GM19395 (cell line): ENCODE measurements at regions not wholly inside any gene's neighbourhood (a gene's known extent, or its start where the extent isn't known, plus 50 kb on each side); places are given as distances from the start of the nearest gene placed in this dataset.

ENCODE experiments used
- ATAC-seq: cut with Tn5 transposase; IDR thresholded peaks from one replicate; pipeline ENCODE4 v1.9.1; 2021; ENCODE audit warnings: mild to moderate bottlenecking, moderate library complexity; ENCODE audit not compliant: unreplicated experiment

DNA sequence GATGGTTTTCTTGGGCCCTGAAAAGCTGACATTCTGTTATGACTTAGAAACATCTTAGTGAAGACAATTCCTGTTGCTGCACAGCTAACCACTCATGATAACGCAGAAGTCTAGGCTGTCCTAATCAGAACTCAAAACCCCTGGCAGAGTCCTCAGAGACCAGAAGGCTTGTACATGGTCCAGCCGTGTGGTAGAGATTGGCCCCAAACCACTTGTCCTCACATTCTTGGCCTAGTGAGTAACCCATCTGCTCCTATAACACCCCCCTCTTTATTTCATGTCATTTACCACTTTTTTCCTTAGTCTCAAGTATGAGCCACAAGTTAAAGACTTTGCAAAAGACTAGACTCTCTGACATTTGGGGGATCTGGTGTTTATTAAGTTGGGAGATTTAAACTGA lies 116.5 kb upstream of the ADAMTS18 start:
- no peak for ATAC-seq

DNA sequence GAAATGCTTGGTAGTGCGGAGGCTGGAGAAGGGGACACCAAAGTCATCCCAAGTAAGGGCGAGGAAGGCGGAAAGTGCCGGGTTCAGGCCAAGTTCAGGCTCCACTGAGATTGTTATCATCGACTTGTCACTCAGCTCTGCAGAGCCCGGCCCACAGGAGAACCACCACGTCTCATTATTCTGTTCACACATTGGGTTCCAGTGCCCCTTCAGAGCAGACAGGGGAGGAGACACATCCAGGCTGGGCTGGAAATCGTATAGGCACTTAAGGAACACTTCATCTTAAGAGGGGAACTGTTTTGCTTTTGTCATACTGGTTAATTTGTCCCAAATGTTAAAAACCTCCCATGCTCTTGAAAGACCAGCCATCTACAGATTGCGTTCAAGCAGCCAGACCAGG lies 118.3 kb upstream of the ADAMTS18 start:
- ATAC-seq = no peak

DNA sequence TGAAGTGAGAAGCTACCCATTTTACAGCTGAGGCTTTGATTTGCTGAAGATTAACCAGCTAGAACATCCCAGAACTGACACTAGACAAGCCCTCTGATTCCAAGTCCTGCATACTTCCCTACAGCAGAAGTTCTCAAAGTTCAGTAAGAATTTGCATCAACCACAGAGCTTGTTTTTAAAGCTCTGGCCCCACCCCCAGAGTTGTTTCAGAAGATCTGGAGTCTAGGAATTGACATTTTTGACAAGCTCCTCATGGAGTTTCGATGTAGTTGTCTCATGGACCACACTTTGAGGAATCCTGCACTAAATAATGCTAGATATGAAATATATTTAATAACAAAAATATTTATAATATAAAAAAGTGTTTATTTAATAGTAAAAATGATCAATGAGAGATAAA lies 120.3 kb upstream of the ADAMTS18 start:
- no peak for ATAC-seq

DNA sequence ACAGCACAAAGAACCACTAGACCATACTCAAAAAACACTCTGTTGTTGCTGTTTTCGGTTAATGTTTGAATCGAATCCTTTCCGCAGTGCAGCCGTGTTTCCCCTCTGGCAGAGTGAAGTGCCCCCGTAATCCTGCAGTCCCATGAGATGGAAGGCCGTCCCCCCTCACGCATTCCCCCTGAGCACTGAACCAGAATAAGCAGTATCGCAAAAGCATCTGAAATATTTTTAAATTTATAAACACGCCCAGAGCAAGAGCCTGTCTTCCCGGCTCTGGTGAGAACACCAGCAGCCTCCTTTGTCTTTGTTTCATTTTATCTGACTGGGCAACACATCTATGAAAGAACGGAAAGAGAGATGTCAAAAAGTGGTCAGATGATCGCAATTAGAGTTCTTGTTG lies 121.0 kb upstream of the ADAMTS18 start:
- ATAC-seq = no peak

DNA sequence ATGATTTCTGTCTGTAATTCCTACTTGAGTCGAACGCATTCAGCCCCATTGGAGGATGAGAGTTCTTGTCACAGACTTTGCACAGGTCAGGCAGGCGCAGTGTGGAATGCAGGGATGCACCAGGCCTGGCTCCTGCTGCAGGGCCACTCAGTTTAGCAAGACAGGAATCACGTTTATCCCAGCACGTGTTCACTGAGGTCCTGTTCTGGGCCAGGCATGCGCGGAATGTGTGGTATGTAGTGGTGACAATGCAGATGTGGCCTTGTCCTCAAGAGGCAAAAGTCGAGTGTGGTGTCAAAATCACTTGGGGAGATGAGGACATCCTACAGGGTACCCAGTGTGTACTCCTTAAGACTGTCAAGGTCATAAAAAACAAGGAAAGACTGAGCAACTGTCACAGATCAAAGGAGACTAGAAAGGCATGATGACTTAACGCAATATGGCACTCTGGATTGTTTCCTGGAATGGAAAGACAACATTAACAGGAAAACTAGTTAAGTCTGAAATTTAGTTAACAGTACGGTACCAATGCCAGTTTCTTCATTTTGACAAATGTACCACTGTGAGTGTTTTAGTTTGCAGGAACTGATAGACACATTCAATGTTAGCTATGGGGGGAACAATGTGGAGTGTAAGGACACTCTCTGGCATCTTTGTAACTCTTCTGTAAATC lies 121.5 kb upstream of the ADAMTS18 start:
- no peak for ATAC-seq

DNA sequence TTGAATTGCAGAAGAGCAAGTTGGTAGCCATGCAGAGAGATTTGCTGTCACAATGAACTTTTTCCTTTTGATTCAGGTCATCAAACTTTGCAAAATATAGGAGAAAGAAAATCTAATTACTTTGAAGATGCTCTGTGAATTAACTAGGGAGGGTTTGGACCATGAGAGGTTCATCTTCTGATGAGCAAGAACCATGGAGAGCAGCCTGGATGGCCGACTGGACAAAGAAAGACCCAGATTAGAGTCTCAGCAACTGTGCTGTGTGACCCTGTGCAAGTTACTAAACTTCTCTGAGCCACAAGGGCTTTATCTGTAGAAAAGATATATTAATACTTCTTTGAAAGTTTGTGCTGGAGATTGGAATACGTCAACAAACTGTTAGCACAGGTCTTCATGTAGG lies 122.6 kb upstream of the ADAMTS18 start:
- no peak for ATAC-seq

DNA sequence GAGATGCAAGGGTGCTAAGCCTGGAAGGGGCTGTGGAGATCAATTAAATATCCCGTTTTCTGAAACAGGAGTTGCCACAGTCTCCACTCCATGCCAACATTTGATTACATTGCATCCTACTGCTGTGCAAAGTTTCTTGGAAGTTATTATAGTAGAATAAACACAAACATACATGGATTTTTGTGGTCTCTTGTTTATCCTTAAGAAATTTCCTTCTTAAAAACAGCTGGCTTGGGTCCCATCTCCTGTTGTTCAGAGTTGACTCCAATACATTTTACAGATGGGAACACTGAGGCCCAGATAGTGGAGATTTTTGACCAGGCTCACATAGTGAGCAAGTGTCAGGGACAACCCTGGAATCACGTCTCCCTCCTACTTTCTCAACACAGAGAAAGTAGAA lies 124.0 kb upstream of the ADAMTS18 start:
- ATAC-seq = no peak

DNA sequence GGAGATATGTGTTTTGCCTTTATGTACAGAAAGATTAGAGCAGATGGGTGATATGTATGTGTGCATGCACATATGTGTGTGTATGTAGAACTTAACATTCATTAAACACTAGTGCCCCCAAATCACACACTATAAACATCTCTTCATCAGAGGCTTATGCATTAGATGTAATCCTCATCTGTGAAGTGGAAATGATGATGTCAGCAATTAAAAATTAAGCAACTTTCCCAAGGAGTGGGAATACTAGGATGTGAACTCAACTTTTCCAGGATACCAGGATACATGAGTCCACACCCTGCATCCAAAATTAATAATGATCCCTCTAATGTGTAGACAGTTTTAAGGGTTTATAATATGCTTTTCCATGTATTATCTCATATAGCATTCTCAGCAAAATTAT lies 127.7 kb upstream of the ADAMTS18 start:
- no peak for ATAC-seq

DNA sequence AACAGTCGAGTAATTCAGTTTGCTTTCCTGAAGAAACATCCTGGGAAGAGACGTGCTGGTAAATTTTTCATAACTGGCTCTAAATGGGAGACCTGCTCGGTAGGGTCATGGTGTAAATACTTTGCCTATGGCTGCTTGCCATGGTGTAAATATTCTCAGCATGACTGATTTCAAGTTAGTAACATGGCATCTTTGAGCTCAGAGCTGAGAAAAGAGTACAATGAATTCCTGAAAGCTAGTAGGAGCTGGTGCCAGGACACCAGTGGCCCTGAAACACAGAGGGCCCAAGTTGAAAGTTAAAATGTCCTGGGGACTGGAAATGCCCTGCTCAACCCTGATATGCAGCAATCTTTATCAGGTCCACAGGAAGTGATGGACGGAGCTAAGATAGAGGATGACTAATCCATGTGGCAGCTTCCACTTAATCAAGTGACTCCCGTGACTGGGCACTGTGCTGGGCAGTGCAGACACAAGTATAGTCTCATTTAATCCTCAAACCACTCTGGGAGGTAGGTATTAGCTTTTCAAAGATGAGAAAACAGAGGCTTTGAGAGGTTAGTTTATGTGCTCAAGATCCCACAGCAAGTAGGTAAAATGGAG lies 130.1 kb upstream of the ADAMTS18 start:
- no peak for ATAC-seq

DNA sequence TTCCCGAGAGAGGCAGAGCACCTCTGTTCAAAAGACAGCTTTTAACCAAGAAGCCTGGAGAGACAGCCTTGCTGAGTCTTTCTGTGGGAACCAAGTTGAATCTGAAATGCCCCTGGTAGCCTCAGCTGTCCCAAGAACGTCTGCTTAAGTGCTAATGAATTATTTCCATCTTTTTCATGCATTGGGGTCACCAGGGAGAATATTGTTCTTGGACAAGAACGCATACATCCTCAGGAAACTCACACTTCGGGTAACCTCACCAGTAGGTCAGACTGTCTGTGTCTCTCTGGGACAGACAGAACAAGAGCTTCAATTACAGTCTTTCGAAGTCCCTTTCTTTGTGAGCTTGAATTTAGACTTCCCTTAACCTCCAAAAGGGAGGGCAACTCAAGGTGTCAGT lies 134.6 kb upstream of the ADAMTS18 start:
- no peak for ATAC-seq

DNA sequence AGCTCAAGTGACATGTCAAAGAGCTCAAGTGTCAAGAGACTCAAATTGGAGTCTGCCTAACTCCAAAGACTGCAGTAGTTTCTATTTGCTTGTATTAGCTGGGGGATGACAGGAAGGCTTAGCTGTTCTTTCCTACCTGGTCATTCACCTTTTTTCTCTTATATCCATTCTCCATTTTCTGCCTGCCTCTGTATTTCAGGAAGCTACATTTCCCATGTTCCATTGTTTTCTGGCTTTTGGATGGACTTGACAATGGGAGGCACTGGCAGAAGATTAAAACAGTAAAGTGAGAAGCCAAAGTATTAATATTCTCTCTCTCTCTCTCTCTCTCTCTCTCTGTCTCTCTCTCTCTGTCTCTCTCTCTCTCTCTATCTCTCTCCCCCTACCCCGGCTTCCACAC lies 135.7 kb upstream of the ADAMTS18 start:
- ATAC-seq = no peak

DNA sequence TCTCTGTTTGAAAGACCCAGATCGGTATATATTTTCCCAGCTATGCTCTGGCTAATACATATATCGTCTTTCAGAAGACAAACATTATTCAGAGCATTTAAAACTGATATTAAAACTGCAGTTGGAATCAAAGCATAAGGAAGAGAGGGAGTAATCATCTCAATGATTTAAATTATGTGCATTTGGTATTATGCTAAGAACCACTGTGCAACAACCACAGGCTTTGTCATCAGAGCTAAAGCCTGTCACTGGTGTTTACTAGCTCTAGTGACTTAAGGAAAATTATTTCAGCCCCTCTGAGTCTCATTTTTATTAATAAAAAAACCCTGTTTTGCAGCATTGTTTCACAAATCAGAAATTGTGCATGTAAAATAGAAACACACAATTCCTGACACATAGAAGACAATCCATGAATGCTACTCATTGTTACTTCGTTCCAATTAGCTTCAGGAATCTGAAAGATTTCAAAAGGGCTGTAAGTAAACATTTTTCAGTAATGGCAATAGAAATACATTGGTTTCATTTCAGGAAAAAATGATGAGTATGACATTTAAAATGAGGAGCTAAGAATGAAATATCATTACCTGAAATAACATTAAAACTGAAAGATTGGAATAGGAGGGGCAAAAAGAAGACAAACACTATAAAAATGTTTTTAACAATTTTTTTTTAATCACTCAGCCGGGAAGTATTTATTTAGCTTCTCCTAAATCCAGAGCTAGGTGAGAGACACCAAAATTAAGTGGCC lies 136.5 kb upstream of the ADAMTS18 start:
- ATAC-seq = no peak

DNA sequence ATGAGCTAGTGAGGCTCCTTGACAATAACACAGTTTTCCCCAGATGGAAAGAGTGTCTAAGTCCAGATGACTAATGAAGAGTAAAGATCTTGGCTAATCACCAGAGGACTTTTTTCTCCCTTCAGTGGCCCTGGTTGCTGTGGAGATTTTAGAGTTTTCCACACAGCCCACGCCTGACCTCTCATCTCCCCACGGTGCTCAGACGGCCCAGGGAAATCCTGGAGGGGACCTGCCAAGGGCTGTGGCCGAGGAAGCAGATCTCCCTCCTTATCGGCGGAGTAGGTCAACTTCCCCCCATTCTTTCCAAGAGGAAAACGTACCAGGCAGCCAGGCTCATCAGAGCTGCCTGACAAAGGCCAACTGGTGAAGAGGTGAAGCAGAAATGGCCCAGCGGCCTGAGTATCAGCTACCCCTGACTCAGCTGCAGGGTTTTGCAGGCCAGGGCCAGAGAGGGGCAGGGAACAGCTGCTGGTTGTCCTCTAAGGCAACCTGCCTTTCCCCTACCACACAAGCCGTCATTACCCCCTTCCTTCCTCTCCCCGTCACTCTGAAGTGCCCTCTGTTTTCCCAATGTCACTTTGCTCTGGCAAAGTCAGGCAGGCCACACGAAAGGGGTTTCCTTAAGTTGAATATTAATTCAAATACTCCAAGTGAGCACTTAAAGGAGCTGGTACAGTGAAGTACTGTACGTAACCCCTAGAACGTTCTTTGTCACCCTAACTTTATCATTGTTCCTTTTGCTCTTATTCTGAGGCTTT lies 140.2 kb upstream of the ADAMTS18 start:
- no peak for ATAC-seq

DNA sequence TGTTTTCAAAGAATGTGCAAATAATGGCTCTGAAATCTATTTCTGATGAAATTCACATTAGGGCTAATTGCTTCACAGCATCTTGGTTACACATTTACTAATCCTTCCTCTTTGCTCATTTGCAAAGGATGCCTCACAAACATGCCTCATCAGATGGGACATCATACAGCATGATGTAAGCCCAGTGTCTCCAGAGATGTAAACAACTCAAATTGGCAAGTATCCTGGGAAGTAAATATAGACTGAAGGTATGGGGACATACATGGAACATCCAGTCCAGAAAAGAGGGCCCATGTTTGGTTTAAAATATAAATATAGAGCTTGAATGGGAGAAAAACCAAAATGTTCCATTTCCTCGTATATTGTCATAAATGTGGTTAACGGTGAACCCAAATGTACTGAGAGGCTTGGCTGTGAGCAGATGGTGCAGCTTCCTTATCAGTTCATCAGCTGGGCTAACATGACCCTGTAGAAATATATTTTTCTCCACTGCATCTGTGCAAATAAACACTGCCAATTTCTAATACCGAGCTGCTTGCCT lies 142.9 kb upstream of the NUDT7 start:
- ATAC-seq = no peak

DNA sequence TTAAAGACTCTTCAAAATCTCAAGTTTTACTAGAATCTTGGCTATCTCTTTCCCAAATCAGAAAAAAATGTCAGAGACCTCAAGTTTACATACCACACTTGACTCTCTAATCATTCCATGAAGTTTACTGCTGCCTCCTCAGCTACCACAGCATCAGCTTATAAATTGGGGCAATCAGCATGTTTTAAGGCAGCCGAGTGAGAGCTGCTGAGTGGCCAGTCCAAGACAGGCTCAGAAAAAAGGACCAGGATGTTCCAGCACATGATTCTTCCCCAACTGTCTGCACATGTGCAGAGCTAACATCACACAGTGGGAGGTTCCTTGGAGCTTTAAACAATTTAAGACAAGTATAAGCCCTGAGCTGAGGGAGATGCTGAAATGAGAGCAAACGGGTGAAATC lies 140.6 kb upstream of the NUDT7 start:
- ATAC-seq = no peak

DNA sequence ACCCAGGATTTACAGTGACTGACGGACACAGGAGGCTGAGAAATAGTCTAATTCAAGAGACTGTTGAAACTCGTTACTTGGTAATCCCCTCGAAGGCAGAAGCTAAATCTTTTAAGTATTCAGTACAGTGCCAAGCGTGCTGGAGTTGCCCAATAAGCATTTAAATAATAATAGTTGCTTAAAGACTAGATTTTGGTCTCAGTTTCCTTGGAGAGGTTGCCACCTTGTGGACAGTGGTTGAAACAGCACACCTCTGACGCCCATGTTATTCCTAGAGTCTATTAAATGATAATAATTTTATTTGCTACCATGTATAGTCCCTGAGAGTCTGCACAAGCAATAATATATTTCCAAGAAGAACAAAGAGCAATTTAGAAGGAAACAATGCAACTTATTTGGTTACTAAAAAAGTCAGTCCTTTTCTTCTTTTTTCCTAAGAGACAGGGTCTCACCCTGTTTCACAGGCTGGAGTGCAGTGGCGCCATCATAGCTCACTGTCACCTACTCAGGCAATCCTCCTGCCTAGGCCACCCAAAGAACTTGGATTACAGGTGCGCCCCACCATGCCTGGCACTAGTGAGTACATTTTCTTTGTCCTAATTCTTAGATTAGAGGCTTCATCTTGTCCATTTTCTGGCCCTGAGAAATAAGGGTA lies 138.0 kb upstream of the NUDT7 start:
- peak; percentile 69 for ATAC-seq

DNA sequence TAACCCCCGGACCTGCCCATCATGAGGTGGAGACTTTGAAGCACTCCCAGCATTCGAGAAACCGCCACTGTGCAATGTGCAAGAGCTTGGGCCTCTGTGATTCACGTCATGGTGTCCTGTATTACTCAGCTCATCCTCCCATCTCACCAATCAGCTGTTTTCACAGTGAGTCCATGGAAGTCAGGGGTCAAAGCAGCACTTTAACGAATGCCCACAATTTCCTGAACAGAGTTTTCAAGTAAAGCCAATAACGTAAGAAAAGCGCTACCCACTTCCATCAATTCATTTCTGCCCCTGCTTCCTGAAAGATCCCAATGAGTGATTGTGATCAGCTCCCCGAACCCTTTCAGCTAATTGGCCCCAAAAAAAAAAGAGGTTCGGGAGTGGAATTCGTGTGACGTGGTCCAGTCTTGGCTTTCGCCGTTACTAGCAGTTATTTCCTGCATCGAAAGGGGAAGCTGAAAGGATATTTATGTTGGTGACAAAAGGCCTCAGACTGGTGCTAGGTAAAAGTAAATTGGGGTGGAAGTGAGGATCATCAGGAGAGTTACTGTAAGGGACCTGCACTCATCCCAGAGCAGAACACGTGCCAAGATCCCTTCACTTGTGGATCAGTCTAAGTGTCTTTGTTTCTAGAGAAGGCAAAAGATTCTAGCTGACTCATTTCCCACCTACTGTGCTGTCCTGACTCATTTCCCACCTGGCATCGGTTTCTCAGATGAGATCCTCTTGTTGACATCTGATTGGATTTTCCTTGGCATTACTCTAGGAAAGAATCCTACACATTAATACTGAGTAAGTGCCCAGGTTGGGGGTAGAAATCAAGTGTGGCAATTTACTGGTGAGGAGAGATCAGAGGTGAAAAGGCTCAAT lies 136.7 kb upstream of the NUDT7 start:
- no peak for ATAC-seq

DNA sequence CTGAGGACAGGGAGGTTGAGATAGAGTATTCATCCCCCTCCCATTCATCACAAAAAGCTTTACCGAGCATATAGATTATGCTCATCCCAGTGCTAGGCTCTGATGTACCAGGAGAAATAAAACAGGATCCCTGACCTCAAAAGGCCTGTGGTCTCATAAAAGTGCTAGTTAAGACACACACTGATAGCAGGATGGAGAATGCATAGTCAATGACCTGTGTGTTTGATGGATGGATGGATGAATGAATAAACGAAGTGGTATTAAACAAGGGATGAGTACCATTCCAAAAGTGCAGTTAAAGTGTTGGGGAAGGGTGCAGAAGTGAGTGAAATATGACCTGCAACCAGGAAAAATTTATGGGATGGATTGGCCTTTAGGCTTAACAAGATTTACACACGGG lies 133.9 kb upstream of the NUDT7 start:
- no peak for ATAC-seq

DNA sequence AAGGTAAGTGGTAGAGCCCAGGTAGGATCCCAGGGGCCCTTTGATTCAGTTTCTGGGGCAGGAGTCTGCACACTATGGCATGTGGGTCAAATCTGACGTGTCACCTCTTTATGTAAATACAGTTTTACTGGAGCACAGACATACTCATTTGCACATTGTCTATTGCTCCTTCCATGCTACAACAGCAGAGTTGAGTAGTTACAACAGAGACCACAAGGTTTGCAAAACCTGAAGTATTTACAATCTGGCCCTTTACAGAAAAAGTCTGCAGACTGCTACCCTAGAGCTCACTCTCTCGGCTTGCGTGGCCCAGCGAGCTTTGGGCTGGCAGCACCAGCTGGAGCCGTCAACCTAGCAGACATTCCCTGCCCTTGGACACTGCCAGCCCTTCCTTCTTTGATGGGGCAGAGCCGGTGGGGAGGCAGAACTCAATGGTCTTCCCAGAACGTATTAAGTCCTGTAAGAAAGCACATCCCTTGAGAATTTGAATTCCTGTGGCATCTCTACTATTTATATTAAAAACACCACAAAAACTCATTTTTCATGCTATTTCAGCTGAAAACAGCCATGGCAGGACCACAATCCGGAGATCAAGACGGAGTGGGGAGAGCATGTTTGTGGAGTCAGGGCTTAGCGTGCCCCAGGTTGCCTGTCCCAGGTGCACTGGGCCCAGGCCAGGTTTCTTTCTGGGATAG lies 133.1 kb upstream of the NUDT7 start:
- ATAC-seq = no peak
